ENCODE measurements at regions not wholly inside any gene's neighbourhood (a gene's known extent, or its start where the extent isn't known, plus 50 kb on each side); places are given as distances from the start of the nearest gene placed in this dataset.

DNA sequence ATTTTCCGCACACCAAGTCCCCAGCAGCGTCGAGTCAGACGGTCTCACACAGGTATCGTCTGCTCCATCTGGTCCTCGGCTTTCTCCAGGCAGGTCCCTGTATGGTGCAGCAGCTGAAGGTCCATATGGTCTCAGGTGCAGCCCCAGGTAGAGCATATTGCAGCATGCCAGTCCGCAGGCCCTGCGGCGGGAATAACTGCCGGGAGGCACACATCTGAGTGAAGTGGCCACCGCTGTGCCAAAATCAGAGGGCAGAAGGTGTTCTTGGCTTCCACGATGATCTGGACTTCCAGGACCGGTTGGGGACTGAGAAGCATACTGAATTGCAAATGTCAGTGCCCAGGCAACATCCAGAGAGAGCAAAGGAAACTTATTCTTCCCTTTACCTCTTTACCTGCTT, 320.3 kb downstream of the RNF144A start:
- H3K4me1 Mint-ChIP-seq: peaks cover 4% of the 10 kb centered on the region
- Histone ChIP-seq H4K20me1 (ENCODE audit: low read depth) (no peaks in the 10 kb centered on the region), H3K36me3 (no peaks in the 10 kb centered on the region), H3K27me3 (no peaks in the 10 kb centered on the region), H3K9me3 (ENCODE audit: low read depth) (no peaks in the 10 kb centered on the region), H3K4me2 (no peak overlapping the region), H3F3A (ENCODE audit: low read depth) (no peaks in the 10 kb centered on the region), H3K79me2 (ENCODE audit: low read depth) (no peaks in the 10 kb centered on the region), H3K4me1 (peaks cover 3% of the 10 kb centered on the region), H3K27ac (no peak overlapping the region), H3K4me3 (no peak overlapping the region), H2AFZ (replicated peaks) (no peak overlapping the region), H3K9ac (no peak overlapping the region)
- no peaks in the 10 kb centered on the region for H3K9me3 Mint-ChIP-seq
- DNase-seq (ENCODE audit: low spot score): no peak
- no peaks in the 10 kb centered on the region for H3K27me3 Mint-ChIP-seq (ENCODE audit: insufficient read depth, low read depth)
- TF ChIP-seq EZH2phosphoT487 (IDR thresholded peaks at IDR 0.05): no peak
- TF ChIP-seq EZH2 (IDR thresholded peaks at IDR 0.05): no peak
- TF ChIP-seq CTCF (IDR thresholded peaks at IDR 0.05): no peak
- H3K27ac Mint-ChIP-seq: no peak overlapping the region
- H3K4me3 Mint-ChIP-seq: no peak overlapping the region
- no peaks in the 10 kb centered on the region for H3K36me3 Mint-ChIP-seq

GRCh38 chr2:7239078-7239477, 321.9 kb downstream of the RNF144A start:
- H3K4me1 Mint-ChIP-seq: no peaks in the 10 kb centered on the region
- H3K27me3 Mint-ChIP-seq (ENCODE audit: insufficient read depth, low read depth): no peaks in the 10 kb centered on the region
- Histone ChIP-seq H3K27ac (no peak overlapping the region), H3F3A (ENCODE audit: low read depth) (no peaks in the 10 kb centered on the region), H3K4me3 (no peak overlapping the region), H4K20me1 (ENCODE audit: low read depth) (no peaks in the 10 kb centered on the region), H3K36me3 (no peaks in the 10 kb centered on the region), H3K79me2 (ENCODE audit: low read depth) (no peaks in the 10 kb centered on the region), H2AFZ (replicated peaks) (no peak overlapping the region), H3K9me3 (ENCODE audit: low read depth) (no peaks in the 10 kb centered on the region), H3K4me2 (no peak overlapping the region), H3K9ac (no peak overlapping the region), H3K4me1 (peaks cover 3% of the 10 kb centered on the region), H3K27me3 (no peaks in the 10 kb centered on the region)
- no peak for DNase-seq (ENCODE audit: low spot score)
- H3K36me3 Mint-ChIP-seq: no peaks in the 10 kb centered on the region
- no peaks in the 10 kb centered on the region for H3K9me3 Mint-ChIP-seq
- TF ChIP-seq EZH2 (IDR thresholded peaks at IDR 0.05) (no peak), EZH2phosphoT487 (IDR thresholded peaks at IDR 0.05) (no peak), CTCF (IDR thresholded peaks at IDR 0.05) (no peak)
- no peak overlapping the region for H3K27ac Mint-ChIP-seq
- H3K4me3 Mint-ChIP-seq: no peak overlapping the region

- Histone ChIP-seq H4K20me1 (ENCODE audit: low read depth) (no peaks in the 10 kb centered on the region), H3K36me3 (no peaks in the 10 kb centered on the region), H3K9ac (no peak overlapping the region), H3K27ac (no peak overlapping the region), H3K79me2 (ENCODE audit: low read depth) (no peaks in the 10 kb centered on the region), H3K27me3 (no peaks in the 10 kb centered on the region), H3K4me1 (peaks cover 3% of the 10 kb centered on the region), H3K4me3 (no peak overlapping the region), H3K9me3 (ENCODE audit: low read depth) (no peaks in the 10 kb centered on the region), H2AFZ (replicated peaks) (no peak overlapping the region), H3K4me2 (no peak overlapping the region), H3F3A (ENCODE audit: low read depth) (no peaks in the 10 kb centered on the region)
- Mint-ChIP-seq H3K9me3 (no peaks in the 10 kb centered on the region), H3K27ac (no peak overlapping the region), H3K4me3 (no peak overlapping the region), H3K4me1 (peaks cover 11% of the 10 kb centered on the region), H3K27me3 (ENCODE audit: insufficient read depth, low read depth) (no peaks in the 10 kb centered on the region), H3K36me3 (no peaks in the 10 kb centered on the region)
- TF ChIP-seq EZH2phosphoT487 (IDR thresholded peaks at IDR 0.05): no peak
- TF ChIP-seq EZH2 (IDR thresholded peaks at IDR 0.05): no peak
- TF ChIP-seq CTCF (IDR thresholded peaks at IDR 0.05): no peak
- no peak for DNase-seq (ENCODE audit: low spot score)
Observed at GRCh38 chr2:7241041-7241745, 324.0 kb downstream of the RNF144A start.
